ENCODE measurements at regions not wholly inside any gene's neighbourhood (a gene's known extent, or its start where the extent isn't known, plus 50 kb on each side); places are given as distances from the start of the nearest gene placed in this dataset.

DNA sequence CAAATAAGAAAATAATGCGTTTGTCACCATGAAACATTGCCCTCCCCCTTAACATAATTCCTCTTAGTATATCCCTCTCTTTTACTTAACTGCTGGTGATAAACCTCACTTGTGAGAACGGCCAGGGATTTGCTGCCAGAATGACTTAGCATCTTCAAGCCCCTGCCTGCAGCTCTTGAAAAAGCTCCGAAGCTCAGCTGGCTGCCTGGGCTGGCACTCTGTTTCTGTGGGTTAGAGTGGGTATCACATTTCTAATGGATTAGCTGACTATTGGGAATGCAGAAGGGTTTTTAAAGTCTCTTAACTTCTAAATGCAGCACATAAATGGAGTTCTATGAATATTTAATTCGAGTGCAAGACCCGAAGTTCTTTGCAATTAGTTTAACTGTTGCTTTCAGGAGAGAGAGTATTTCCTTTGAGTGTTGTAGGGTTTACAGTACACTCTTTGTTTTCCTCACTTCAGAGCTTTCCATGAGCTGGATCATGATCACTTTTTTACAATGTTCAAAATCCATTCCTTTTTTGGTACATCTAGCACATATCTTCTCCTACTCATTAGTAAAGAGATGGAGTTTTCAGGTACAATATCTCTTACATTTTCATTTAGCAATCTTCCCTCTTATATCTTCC, 124.7 kb upstream of the RBMS3 start:
- Histone ChIP-seq H3K27me3 (no peaks in the 10 kb centered on the region), H3K4me1 (ENCODE audit: control insufficient read depth in 1 of 2, insufficient read depth in 1 of 2, low read depth in 1 of 2, low read length in 1 of 2) (peaks cover 48 to 63% of the 10 kb centered on the region in 2 experiments), H3K4me3 (ENCODE audit: low read depth in 1 of 2, low read length in 1 of 2) (no peak overlapping the region), H3K9me3 (no peaks in the 10 kb centered on the region), H3K36me3 (no peaks in the 10 kb centered on the region), H3K27ac (no peak overlapping the region)
- TF ChIP-seq, protein P1, sequence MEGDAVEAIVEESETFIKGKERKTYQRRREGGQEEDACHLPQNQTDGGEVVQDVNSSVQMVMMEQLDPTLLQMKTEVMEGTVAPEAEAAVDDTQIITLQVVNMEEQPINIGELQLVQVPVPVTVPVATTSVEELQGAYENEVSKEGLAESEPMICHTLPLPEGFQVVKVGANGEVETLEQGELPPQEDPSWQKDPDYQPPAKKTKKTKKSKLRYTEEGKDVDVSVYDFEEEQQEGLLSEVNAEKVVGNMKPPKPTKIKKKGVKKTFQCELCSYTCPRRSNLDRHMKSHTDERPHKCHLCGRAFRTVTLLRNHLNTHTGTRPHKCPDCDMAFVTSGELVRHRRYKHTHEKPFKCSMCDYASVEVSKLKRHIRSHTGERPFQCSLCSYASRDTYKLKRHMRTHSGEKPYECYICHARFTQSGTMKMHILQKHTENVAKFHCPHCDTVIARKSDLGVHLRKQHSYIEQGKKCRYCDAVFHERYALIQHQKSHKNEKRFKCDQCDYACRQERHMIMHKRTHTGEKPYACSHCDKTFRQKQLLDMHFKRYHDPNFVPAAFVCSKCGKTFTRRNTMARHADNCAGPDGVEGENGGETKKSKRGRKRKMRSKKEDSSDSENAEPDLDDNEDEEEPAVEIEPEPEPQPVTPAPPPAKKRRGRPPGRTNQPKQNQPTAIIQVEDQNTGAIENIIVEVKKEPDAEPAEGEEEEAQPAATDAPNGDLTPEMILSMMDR (IDR thresholded peaks at IDR 0.05): no peak

DNA sequence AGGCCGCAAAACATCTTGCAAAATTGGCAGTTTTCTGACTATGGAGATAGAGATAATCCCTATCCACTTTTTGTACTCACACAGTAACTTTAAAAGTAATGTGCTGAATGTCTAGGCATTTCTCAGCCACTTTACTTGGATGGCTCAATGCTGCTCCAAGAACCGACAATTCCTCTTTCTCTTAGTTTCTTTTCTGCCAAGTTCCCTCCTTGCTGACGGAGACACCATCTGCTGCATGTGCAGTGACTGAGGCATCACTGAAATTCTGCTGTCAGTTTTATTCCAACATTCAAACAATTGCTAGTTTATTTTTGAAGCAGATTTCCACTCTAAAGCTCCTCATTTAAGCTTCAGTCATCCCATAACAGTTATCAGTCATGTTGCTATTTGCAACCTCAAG, 116.0 kb upstream of the RBMS3 start:
- H3K27me3 ChIP-seq: no peaks in the 10 kb centered on the region
- no peak overlapping the region for H3K27ac ChIP-seq
- no peak overlapping the region for H3K4me3 ChIP-seq (ENCODE audit: low read depth in 1 of 2, low read length in 1 of 2)
- H3K36me3 ChIP-seq: no peaks in the 10 kb centered on the region
- TF ChIP-seq, protein P1 (IDR thresholded peaks at IDR 0.05): no peak
- H3K4me1 ChIP-seq (ENCODE audit: control insufficient read depth in 1 of 2, insufficient read depth in 1 of 2, low read depth in 1 of 2, low read length in 1 of 2): peaks cover 0 to under 1% of the 10 kb centered on the region in 2 experiments
- H3K9me3 ChIP-seq: no peaks in the 10 kb centered on the region

DNA sequence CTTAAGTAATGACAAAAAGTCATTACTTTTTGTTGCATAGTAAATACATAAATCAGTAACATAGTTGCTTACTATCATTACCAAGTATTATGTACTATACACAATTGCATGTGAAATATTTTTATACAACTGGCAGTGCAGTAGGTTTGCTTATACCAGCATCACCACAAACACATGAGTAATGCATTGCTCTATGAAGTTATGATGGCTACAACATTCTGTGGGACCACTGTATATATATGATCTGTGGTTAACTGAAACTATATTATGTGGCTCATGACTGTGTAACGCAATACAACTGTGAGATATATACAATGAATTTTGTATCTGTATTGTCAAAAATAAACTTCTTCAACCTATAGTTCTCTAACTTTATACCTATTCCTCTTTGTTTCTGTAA, 113.7 kb upstream of the RBMS3 start:
- no peaks in the 10 kb centered on the region for H3K36me3 ChIP-seq
- no peaks in the 10 kb centered on the region for H3K27me3 ChIP-seq
- H3K4me1 ChIP-seq (ENCODE audit: control insufficient read depth in 1 of 2, insufficient read depth in 1 of 2, low read depth in 1 of 2, low read length in 1 of 2): peaks cover 0 to 22% of the 10 kb centered on the region in 2 experiments
- H3K27ac ChIP-seq: no peak overlapping the region
- no peak overlapping the region for H3K4me3 ChIP-seq (ENCODE audit: low read depth in 1 of 2, low read length in 1 of 2)
- TF ChIP-seq, protein P1 (IDR thresholded peaks at IDR 0.05): no peak
- H3K9me3 ChIP-seq: no peaks in the 10 kb centered on the region

DNA sequence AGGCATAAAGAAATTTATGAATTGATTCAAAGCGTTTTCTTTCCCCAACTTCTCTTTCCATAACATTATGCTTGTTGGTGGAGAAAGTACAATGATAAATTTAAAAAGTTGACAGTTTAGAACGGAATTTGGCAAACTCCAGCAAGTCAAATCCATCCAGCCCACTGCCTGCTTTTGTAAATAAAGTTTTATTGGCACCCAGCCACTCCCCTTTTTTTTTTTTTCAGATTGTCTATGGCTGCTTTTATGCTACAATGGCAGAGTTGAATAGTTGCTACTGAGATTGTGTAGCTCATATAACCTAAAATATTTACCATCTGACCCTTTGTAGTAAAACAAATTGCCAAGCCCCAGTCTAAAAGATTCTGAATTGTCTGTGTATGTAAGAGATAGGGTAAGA, 112.8 kb upstream of the RBMS3 start:
- no peak overlapping the region for H3K27ac ChIP-seq
- no peak overlapping the region for H3K4me3 ChIP-seq (ENCODE audit: low read depth in 1 of 2, low read length in 1 of 2)
- TF ChIP-seq, protein P1 (IDR thresholded peaks at IDR 0.05): no peak

DNA sequence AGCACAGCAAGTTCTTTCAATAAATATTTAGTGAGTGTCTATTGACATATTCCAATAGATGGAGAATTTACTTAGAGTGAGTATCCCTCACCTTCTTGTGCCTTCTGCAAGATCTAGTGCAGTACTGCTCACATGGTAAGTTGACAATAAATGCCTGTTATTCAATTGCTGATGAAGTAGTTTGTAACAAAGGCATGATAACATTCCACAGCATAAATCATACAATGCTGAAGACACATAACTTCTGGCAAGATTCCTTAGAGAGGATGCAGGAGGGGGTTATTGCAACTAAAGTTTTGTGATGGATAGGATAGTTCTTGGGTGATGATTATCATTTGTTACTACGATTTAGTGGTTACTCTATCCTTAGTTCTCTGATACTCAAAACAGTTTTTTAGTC, 112.2 kb upstream of the RBMS3 start:
- Histone ChIP-seq H3K27me3 (no peaks in the 10 kb centered on the region), H3K9me3 (no peaks in the 10 kb centered on the region), H3K36me3 (no peaks in the 10 kb centered on the region), H3K4me1 (ENCODE audit: control insufficient read depth in 1 of 2, insufficient read depth in 1 of 2, low read depth in 1 of 2, low read length in 1 of 2) (peaks cover 3 to 31% of the 10 kb centered on the region in 2 experiments), H3K4me3 (ENCODE audit: low read depth in 1 of 2, low read length in 1 of 2) (no peak overlapping the region), H3K27ac (no peak overlapping the region)
- TF ChIP-seq, protein P1 (IDR thresholded peaks at IDR 0.05): no peak

More for the DNA sequence above, 112.8 kb upstream of the RBMS3 start:
- Histone ChIP-seq H3K27me3 (no peaks in the 10 kb centered on the region), H3K4me1 (ENCODE audit: control insufficient read depth in 1 of 2, insufficient read depth in 1 of 2, low read depth in 1 of 2, low read length in 1 of 2) (peaks cover 3 to 31% of the 10 kb centered on the region in 2 experiments), H3K36me3 (no peaks in the 10 kb centered on the region), H3K9me3 (no peaks in the 10 kb centered on the region)
